ENCODE measurements at regions not wholly inside any gene's neighbourhood (a gene's known extent, or its start where the extent isn't known, plus 50 kb on each side); places are given as distances from the start of the nearest gene placed in this dataset.

DNA sequence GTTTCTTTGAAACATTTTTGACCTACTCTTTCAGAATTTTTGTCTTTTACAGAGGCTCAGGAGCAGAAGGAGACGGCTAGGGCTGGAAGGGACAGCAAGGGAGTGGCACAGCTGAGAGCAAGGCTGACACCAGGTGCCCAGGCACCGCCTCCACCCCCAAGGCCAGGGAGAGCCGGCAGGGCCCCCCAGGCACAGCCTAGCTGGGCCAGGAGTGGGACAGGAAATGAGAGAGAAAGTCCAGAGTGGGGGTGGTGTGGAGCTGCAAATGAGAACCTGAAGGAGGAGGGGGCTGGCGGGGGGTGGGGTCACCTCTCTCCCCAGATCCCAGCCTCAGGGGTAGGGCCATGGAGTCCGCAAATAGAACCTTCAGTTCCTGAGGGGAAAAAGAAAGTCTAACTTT is 236.7 kb downstream of the CDC5L start:
- intact Hi-C loops (cut with micrococcal nuclease; ENCODE audit: unreplicated experiment), result no loop called here
- POLR2A ChIA-PET, result no interaction called here

DNA sequence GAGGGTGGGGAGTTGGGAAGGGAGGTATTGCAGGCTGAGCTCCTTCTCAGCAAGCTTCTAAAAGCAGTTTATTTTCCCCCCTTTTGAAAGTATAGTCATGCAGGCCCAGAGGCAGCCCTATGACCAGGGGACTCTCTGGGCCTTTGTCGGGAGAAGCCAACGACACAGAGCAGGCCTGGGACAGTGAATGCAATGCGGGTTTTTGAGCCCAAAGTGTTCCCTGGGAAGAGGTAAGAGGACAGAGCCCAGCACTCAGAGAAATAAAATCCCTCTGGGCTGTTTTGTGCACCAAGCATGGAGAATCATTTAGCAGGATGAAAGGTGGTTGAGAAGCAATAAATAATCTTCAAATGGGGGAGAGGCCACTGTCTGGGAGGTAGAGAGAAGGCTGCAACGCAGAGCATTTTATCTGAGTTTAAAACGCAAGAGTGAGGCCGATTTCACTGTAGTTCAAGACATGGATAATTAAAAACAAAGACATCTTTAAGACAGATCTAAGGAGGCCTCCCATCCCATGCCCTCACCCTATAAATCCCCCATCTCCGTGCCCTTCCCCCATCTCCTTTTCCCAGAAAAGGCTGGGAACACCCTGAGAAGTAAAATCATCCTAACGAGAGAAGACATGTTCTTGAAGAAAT is 237.5 kb downstream of the CDC5L start:
- Histone ChIP-seq H4K20me1 (ENCODE audit: insufficient read depth, low read length) (no peaks in the 10 kb centered on the region), H3K9me2 (ENCODE audit: insufficient read depth, low read length) (no peaks in the 10 kb centered on the region), H3K36me3 (ENCODE audit: insufficient read depth, low read length) (no peaks in the 10 kb centered on the region), H3K4me2 (ENCODE audit: low read length) (no peak overlapping the region), H3K4me1 (ENCODE audit: insufficient read depth, low read length, poor library complexity, severe bottlenecking) (no peaks in the 10 kb centered on the region), H2AFZ (ENCODE audit: low read length) (no peak overlapping the region), H3K4me3 (ENCODE audit: low read depth, low read length, poor library complexity, severe bottlenecking) (no peak overlapping the region), H3K27ac (ENCODE audit: low read depth, low read length, poor library complexity, severe bottlenecking) (no peak overlapping the region), H3K9me3 (ENCODE audit: low read length) (no peaks in the 10 kb centered on the region), H3K79me2 (ENCODE audit: insufficient read depth, low read depth, low read length) (no peaks in the 10 kb centered on the region)
- TF ChIP-seq, protein P1, sequence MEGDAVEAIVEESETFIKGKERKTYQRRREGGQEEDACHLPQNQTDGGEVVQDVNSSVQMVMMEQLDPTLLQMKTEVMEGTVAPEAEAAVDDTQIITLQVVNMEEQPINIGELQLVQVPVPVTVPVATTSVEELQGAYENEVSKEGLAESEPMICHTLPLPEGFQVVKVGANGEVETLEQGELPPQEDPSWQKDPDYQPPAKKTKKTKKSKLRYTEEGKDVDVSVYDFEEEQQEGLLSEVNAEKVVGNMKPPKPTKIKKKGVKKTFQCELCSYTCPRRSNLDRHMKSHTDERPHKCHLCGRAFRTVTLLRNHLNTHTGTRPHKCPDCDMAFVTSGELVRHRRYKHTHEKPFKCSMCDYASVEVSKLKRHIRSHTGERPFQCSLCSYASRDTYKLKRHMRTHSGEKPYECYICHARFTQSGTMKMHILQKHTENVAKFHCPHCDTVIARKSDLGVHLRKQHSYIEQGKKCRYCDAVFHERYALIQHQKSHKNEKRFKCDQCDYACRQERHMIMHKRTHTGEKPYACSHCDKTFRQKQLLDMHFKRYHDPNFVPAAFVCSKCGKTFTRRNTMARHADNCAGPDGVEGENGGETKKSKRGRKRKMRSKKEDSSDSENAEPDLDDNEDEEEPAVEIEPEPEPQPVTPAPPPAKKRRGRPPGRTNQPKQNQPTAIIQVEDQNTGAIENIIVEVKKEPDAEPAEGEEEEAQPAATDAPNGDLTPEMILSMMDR (conservative IDR thresholded peaks at IDR 0.05; ENCODE audit: low read length), result no peak
- no peak for TF ChIP-seq EZH2phosphoT487 (IDR thresholded peaks at IDR 0.05; ENCODE audit: borderline replicate concordance, low read depth, low read length)
- ChIA-PET CTCF (ENCODE audit: unreplicated experiment) (no interaction called here), POLR2A (no interaction called here)
- BruUV-seq (replicated peaks), result no TSS peak
- intact Hi-C loops (cut with micrococcal nuclease; ENCODE audit: unreplicated experiment), result no loop called here
- DNase-seq (ENCODE audit: low spot score), result no peak

More for the DNA sequence above, 236.7 kb downstream of the CDC5L start:
- no peaks in the 10 kb centered on the region for H3K9me3 ChIP-seq (ENCODE audit: low read length)
- TF ChIP-seq EZH2phosphoT487 (IDR thresholded peaks at IDR 0.05; ENCODE audit: borderline replicate concordance, low read depth, low read length), result no peak
- TF ChIP-seq, protein P1 (conservative IDR thresholded peaks at IDR 0.05; ENCODE audit: low read length), result no peak
- no peak overlapping the region for H2AFZ ChIP-seq (ENCODE audit: low read length)
- H3K36me3 ChIP-seq (ENCODE audit: insufficient read depth, low read length), result no peaks in the 10 kb centered on the region
- no peaks in the 10 kb centered on the region for H3K4me1 ChIP-seq (ENCODE audit: insufficient read depth, low read length, poor library complexity, severe bottlenecking)
- CTCF ChIA-PET (ENCODE audit: unreplicated experiment), result no interaction called here
- H3K4me3 ChIP-seq (ENCODE audit: low read depth, low read length, poor library complexity, severe bottlenecking), result no peak overlapping the region
- H4K20me1 ChIP-seq (ENCODE audit: insufficient read depth, low read length), result no peaks in the 10 kb centered on the region
- no peak for DNase-seq (ENCODE audit: low spot score)
- H3K79me2 ChIP-seq (ENCODE audit: insufficient read depth, low read depth, low read length), result no peaks in the 10 kb centered on the region
- no TSS peak for BruUV-seq (replicated peaks)
- no peak overlapping the region for H3K4me2 ChIP-seq (ENCODE audit: low read length)
- H3K27ac ChIP-seq (ENCODE audit: low read depth, low read length, poor library complexity, severe bottlenecking), result no peak overlapping the region
- H3K9me2 ChIP-seq (ENCODE audit: insufficient read depth, low read length), result no peaks in the 10 kb centered on the region

DNA sequence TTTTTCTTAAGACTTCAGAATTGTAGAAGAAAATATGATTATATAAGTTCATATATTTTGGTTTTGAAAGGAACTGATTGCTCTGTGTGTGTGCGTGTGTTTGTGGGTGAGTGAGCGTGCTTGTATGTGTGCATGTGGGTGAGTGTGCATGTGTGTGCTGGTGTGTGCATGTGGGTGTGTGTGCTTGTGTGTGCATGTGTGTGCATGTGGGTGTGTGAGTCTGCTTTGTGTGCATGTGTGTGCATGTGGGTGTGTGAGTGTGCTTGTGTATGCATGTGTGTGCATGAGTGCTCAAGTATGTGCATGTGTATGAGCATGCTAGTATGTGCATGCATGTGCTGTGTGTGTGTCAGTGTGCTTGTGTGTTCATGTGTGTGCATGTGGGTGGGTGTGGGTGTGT is 238.5 kb downstream of the CDC5L start:
- Histone ChIP-seq H3K27ac (ENCODE audit: low read depth, low read length, poor library complexity, severe bottlenecking) (no peak overlapping the region), H3K79me2 (ENCODE audit: insufficient read depth, low read depth, low read length) (no peaks in the 10 kb centered on the region), H3K4me2 (ENCODE audit: low read length) (no peak overlapping the region), H3K9me2 (ENCODE audit: insufficient read depth, low read length) (no peaks in the 10 kb centered on the region), H3K36me3 (ENCODE audit: insufficient read depth, low read length) (no peaks in the 10 kb centered on the region), H3K4me1 (ENCODE audit: insufficient read depth, low read length, poor library complexity, severe bottlenecking) (no peaks in the 10 kb centered on the region), H2AFZ (ENCODE audit: low read length) (no peak overlapping the region), H3K9me3 (ENCODE audit: low read length) (no peaks in the 10 kb centered on the region), H3K4me3 (ENCODE audit: low read depth, low read length, poor library complexity, severe bottlenecking) (no peak overlapping the region), H4K20me1 (ENCODE audit: insufficient read depth, low read length) (no peaks in the 10 kb centered on the region)
- ChIA-PET CTCF (ENCODE audit: unreplicated experiment) (no interaction called here), POLR2A (no interaction called here)
- intact Hi-C loops (cut with micrococcal nuclease; ENCODE audit: unreplicated experiment), result no loop called here
- TF ChIP-seq, protein P1 (conservative IDR thresholded peaks at IDR 0.05; ENCODE audit: low read length), result no peak
- no peak for TF ChIP-seq EZH2phosphoT487 (IDR thresholded peaks at IDR 0.05; ENCODE audit: borderline replicate concordance, low read depth, low read length)
- DNase-seq (ENCODE audit: low spot score), result no peak
- no TSS peak for BruUV-seq (replicated peaks)
